HG03064 (cell line): ENCODE measurements at regions not wholly inside any gene's neighbourhood (a gene's known extent, or its start where the extent isn't known, plus 50 kb on each side); places are given as distances from the start of the nearest gene placed in this dataset.
"Not testable (repeated sequence)": the region's sequence is repeated elsewhere in the genome, so short reads cannot be mapped to it uniquely, and the experiment has no call there.

Experiments used
- ATAC-seq: cut with Tn5 transposase; IDR thresholded peaks from one replicate; pipeline ENCODE4 v1.9.1; 2021; ENCODE audit warnings: low read depth; ENCODE audit not compliant: unreplicated experiment

DNA sequence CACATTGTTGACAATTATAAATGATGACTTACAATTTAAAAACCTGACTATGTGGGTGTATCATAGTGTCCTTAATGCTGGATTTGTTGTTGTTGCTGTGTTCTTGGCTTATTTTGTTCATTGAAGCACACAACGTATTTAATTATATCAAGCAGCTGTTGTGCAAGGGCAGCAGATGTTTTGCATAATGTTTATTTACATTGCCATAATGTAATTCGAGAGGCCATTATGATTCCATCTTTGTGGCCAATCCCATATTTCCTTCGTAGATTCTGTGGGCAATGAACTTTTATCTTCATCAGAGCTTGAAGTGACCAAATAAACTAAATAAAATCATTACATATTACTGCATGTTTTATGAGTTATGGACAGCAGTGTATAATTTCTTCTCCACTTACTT lies 422.6 kb upstream of the GALNTL6 start:
- ATAC-seq: no peak

DNA sequence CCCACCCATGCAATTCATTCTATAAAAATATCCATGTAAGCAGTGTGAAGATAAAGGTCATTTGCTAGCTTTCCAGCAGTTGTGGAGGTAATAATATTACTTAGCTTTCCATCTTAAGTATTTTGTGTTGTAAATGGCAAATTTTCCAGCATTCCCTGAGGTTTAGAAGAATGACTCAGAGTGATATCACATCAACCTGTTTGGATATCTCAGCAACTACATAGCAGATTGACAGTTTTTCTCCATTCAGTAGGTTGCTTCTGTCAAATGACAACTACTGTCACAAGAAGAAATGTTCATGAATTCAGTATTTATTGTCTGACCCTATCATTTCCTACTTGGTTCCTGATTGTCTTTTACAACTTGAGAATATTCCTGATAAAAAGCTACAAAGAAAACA lies 434.9 kb upstream of the GALNTL6 start:
- no peak for ATAC-seq

DNA sequence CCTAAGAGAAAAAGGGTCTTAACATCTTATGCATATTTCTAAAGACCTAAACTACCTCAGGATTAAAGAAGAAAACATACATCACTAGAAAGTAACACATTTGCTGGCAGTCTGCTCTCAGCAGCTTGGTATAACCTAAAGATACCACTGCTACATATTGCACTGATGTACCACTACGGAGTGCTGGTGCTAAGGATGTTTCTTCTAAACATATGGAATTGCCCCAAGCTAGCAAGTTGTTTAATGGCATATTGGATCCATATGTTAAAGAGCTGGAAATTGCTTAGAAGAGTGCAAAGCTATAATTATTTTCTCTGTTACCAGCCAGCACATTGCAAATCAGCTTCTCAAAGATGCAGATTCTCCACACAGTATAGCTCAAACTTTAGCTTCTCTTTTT lies 436.5 kb upstream of the GALNTL6 start:
- no peak for ATAC-seq

DNA sequence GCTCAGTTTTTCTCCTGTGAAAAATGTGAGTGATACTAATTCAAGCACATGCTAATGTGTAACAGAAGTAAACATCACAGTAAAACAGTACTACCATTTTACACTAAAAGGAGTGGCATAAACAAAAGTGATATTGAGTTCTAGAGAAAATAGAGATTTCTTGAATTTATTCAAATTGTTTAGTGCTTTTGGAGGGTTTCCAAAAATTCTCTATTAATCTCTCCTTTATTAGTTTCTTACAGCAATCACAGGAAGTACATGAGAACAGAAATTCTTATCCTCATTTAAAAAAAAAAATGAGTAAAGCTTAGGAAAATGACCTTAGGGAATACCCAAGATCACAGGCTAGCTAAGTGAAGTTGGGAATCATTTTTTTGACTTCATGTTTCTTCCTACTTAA lies 459.7 kb upstream of the GALNTL6 start:
- no peak for ATAC-seq

DNA sequence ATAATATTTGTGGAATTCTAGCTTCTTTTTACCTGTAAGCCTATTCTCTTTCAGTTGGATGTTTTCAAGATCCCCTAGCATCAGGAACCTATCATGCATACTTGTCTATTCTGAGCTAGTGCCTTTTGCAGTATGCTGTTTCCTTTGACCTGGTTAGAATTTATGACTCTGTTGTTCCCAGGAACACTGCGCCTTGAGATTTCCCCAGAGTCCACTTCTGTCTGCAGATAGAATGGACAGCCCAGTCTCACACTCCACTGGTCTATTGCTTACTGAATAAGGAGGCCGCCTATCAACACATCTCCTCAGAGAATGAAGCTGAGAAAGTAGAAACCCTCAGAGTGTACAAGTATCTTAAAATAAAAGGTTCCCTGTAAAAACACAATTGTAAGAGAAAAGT lies 465.1 kb upstream of the GALNTL6 start:
- no peak for ATAC-seq

DNA sequence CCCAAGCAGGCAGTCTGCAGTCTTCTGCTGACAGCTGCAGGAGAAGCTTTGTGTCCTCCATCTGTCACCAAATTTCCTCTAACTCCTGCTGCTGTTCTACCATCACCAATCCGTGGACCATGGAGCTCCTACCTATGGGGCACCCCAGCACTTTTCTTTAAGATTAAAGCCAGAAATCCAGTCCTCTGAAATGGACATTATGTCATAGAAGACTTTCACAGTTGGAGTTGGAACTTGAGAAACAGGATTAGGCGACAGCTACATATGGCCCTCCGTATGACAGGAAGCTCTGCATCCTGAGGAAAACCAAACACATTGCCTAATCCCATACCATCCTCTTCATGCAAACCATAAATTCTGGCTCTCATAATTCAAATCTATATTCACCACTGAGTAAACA lies 470.6 kb upstream of the GALNTL6 start:
- ATAC-seq: no peak

DNA sequence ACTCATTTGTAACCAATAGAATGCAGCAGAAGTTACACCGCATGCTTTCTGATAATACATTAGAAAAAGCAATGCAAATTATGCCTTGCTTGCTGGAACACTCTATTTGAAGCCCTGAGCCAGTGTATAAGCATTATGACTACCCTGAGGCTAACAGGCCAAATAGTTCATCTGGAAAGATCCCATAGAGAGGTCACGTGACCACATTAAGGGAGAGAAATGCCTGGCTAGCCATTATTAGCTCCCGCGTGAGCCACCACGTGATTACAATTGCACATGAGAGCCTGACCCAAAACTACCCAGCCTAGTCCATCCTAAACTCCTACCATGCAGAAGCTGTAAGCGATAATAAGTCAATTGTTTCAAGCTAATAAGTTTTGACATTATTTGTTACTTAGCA lies 472.9 kb upstream of the GALNTL6 start:
- no peak for ATAC-seq

DNA sequence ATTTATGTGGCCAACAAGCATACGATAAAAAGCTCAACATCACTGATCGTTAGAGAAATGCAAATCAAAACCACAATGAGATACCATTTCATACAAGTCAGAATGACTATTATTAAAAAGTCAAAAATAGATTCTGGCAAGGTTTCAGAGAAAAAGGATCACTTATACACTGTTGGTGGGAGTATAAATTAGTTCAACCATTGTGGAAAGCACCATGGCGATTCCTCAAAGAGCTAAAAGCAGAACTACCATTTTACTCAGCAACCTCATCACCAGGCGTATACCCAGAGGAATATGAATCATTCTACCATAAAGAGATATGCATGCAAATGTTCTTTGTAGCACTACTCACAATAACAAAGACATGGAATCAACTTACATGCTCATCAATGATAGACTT lies 478.7 kb upstream of the GALNTL6 start:
- ATAC-seq: no peak

DNA sequence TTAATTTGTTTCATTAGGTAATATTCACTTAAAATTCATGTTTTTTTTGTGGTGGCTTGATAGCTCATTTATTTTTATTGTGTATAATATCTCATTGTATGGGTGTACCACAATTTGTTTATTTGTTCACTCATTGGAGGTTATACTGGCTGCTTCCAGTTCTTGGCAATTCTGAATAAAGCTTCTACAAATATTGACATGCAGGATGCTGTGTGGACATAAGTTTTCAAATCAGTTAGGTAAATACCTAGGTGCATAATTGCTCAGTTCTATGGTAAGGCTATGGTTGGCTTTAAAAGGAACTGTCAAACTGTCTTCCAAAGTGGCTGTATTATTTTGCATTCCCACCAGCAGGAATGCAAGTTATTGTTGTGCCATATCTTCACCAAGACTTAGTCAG lies 504.5 kb upstream of the GALNTL6 start:
- ATAC-seq: no peak

DNA sequence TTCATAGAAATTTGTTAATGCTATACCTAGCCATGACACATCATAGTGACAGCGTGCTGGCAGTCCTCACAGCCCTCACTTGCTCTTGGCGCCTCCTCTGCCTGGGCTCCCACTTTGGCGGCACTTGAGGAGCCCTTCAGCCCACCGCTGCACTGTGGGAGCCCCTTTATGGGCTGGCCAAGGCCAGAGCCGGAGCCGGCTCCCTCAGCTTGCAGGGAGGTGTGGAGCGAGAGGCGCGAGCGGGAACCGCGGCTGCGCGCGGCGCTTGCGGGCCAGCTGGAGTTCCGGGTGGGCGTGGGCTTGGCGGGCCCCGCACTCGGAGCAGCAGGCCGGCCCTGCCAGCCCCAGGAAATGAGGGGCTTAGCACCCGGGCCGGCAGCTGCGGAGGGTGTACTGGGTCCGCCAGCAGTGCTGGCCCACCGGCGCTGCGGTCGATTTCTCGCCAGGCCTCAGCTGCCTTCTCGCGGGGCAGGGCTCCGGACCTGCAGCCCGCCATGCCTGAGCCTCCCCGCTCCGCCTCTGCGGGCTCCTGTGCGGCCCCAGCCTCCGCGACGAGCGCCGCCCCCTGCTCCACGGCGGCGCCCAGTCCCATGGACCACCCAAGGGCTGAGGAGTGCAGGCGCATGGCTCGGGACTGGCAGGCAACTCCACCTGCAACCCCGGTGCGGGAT lies 515.0 kb upstream of the GALNTL6 start:
- not testable (repeated sequence) for ATAC-seq

DNA sequence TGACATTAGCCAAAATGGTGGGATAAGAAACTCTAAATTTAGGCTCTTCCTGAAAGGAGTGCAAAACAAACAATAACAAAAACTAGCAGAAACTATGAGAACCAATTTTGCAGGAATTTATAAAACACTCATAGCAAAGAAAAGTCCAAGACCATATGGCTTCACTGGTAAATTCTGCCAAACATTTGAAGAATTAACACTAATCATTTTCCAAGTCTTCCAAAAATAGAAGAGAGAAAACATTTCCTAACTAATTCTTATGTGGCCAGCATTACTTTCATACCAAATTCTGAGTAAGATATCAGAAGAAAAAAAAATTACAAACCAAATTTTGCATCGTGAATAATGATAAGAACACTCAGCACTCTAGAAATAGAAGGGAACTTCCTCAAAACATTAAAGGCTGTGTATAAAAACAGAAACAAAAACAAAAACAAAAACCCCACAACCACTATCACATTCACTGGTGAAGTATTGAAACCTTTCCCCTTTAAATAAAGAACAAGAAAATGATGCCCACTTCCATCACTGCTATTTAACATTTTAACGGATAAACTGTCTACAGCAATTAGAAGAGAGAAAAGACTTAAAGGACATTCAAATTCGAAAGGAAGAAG lies 524.3 kb upstream of the GALNTL6 start:
- ATAC-seq: no peak

DNA sequence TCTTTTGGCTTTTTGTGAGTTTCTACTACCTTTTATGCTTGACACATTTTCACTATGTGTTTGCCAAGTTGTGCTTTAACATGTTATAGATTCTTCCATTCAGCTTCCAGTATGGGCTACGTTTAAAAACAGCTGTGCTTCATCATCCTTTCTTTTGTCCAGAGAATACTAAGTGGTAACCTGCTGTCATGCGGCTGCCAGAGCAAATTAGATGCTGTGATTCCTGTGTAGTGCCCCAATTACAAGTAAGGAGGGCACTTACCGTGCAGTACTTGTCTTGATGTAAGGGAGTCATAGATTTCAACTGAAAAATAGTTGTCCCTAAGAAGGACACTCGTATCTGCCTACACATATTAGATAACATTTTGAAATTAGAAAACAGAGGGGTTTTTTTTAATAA lies 531.8 kb upstream of the GALNTL6 start:
- ATAC-seq: no peak

DNA sequence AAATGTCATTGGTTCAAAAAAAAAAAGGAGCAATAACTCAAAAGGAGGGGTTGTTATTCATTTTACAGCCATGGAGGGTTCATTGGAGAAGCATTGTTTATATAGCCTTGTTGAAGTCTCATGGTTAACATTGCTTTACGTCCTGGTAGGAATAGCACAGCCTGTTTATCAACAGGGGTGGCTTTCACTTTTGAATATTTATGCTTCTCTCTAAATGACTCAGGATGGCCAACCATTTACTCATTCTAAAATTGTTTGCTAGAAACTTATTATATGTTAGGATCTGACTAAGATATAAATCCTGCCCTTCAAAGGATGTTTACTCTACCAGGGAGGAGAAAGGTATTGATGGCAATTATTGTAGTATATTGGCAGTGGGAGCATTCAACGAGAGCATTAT lies 534.1 kb upstream of the GALNTL6 start:
- ATAC-seq: no peak

DNA sequence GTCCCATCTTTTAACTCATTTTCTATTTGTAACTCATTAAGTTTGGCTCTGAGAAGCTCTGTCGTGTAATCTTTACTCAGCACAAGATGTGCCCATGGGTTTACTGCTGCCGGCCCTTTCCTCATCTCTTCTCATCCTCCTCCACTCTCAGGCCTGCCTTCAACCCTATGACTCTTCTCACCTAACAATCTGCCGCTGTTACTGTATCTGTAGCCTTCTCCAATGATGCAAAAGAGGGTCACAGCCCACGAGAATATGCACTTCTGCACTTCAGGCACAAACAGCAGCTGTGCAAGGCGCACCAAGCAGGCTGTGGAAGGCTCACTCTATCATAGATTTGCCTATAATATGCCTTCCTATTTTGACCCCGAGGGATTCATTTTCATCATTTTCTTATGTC lies 546.5 kb upstream of the GALNTL6 start:
- ATAC-seq: no peak

DNA sequence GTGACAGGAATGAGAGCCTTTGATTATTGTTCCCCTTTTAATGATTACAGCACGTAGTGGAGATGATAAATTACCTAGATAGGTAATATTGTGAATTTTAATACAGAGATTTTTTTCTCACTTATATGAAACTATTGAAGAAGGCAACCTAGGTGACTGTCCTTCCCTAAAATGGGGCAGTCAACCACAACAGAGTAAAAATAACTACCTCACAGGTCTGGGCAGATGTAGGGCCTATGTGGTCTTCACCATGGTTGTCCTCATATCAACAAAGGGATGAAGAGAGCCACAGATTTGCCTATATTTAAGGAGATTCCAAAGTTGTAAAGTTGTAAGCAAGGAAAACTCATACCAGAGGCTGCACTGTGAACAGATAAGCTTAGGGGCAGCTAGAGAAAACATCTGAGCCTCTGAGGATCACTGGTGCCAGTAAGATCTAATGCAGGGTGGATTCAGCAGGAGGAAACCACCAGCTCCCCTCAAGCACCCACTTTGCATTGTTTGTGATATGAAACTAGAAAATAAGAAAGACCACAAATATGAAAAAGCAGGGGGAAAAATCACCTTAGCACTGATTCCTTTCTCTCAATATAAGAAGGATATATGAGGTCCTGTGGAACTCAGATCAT lies 547.9 kb upstream of the GALNTL6 start:
- ATAC-seq: no peak

DNA sequence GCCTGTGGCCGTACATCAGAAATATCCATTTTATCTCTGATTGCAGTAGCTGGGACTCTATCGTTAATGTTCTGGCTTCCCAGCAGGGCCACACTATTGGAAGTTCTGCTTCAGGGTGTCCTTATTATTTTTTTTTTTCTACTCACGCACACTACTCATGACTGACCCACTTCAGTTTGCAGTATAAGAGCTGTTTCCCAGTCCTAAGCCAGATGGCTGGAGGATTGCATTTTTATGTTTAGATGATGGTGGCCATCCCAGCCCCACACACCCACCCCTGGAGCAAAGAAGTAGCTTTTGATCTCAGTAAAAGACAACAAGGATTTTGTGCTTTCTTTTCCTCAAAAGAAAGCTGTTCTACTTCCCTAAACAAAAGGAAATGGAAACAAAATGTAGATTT lies 557.0 kb upstream of the GALNTL6 start:
- no peak for ATAC-seq

DNA sequence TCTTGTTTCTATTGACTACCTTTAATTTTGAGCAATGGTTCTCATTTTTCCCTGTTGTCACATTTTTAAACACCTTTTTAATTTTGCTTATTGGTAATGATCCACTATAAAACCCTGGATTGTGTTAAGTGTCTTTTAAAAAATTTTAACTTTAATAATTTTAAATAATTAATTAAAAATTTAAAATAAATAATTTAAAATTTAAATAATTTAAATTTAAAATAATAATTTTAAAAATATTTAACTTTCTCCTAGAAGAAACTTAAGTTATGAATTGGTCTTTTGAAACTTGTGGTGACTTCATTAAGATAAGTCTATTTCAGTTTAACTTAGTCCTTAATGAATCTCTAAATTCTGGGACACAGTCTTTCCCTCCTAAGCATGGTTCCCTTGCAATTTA lies 566.3 kb upstream of the GALNTL6 start:
- no peak for ATAC-seq

DNA sequence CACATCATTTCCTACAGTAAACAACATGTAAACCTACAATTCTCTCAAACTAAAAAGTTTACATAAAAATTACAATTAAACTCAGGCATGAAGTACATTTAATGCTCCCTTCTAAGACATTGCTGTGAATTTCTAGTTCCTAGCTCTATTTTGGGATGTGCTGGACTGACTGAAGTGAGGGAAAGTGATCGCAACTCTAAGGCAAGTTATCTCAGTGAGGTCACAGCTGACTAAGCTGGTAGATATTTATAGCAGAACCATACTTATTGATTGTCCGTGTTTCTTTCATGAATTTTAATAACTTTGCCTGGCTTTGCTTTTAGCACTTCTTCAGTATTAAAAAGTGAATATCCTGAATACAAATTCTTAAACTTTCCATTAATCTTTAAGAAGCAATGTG lies 570.4 kb upstream of the GALNTL6 start:
- no peak for ATAC-seq

DNA sequence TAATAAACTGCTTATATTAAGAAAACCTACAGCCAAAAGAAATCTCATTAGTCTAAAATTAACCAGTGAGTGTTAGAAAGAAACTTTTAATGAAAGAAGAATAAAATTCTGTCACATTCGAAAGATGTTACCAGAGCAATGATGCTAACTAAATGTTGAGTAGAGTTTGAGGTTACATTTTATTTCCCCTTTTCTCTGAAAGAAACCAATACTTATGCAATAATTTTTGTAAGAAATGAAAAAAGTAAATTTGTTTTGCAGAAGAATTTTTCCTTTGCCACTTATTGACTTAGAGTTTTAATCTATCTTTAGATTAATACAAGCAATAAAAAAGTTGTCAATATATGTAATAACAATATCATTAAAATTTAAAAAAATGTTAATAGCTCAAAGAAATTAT lies 574.0 kb upstream of the GALNTL6 start:
- ATAC-seq: no peak

DNA sequence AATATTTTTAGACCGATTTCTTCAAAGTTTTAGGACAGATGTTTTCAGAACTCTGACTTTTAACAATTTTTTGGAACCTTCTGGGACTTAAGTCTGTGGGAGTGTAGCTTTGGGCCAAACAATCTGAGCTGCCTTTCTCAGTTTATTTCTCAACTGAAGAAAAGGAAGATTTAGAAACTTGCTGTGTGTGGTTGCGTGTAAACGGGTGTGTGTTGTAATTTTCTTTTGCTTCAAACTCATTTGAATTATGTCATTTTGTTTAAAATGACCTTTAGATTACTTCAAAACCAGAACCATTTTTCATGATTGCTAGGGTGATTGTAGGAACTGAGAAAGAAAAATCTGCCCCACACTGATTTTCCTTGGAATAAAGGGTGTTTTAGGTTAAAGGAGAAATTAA lies 577.7 kb upstream of the GALNTL6 start:
- no peak for ATAC-seq

DNA sequence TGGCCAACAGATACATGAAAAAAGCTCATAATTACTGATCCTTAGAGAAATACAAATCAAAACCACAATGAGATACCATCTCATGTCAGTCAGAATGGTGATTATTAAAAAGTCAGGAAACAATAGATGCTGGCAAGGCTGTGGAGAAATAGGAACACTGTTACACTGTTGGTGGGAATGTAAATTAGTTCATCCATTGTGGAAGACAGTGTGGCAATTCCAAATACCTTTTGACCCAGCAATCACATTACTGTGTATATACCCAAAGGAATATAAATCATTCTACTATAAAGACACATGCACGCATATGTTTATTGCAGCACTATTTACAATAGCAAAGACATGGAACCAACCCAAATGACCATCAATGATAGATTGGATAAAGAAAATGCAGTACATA lies 583.9 kb upstream of the GALNTL6 start:
- ATAC-seq: not testable (repeated sequence)

DNA sequence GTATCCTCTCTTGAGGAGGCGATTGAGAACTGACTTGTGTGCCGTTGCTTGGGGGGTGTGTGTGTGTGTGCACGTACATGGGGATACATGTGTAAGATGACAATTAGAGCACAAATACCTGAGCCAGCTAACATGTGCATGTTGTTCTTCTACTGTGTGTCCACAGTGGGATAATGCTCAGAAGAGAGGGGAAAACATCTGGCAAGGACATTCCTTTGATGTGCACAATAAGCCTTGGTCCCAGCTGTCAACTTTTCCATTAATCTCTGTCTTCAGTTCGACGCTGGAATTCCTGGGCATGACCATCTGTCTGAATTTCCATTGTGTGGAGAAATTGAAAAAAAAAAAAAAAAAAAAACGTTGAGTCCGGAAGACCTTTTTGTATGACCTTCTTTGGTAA lies 592.0 kb upstream of the GALNTL6 start:
- no peak for ATAC-seq
